Spleen (tissue), 11 donors: ENCODE measurements at regions not wholly inside any gene's neighbourhood (a gene's known extent, or its start where the extent isn't known, plus 50 kb on each side); places are given as distances from the start of the nearest gene placed in this dataset.

Experiments used
- DNase-seq: peaks from one replicate; pipeline ENCODE4 v3.0.0-alpha.2; 2020
- H3K27ac ChIP-seq, 8 donors: fragments of 200-600 bp; sonication (generic) in 7 of 8; 1 replicate in 4 of 8; 2 replicates in 4 of 8; pipeline versions ENCODE4 v1.5.0 to v1.8.0; 2016 to 2021; ENCODE audit warnings: inconsistent platforms in 4 of 8, mild to moderate bottlenecking in 4 of 8, moderate library complexity in 1 of 8
- H3K27me3 ChIP-seq, 7 donors: fragments of 200-600 bp; sonication (generic) in 6 of 7; replicated peaks in 1 of 7; 1 replicate in 4 of 7; 2 replicates in 3 of 7; pipeline versions ENCODE4 v1.5.0 to v1.8.0; 2016 to 2021; ENCODE audit warnings: inconsistent platforms in 3 of 7, mild to moderate bottlenecking in 1 of 7
- H3K36me3 ChIP-seq, 6 donors: fragments of 200-600 bp; sonication (generic) in 5 of 6; 1 replicate in 4 of 6; 2 replicates in 2 of 6; pipeline versions ENCODE4 v1.5.0 to v1.8.0; 2016 to 2021; ENCODE audit warnings: inconsistent platforms in 2 of 6
- H3K4me1 ChIP-seq, 6 donors: fragments of 200-600 bp; sonication (generic) in 5 of 6; 1 replicate in 3 of 6; 2 replicates in 3 of 6; pipeline versions ENCODE4 v1.5.0 to v1.8.0; 2016 to 2021; ENCODE audit warnings: inconsistent platforms in 3 of 6
- H3K4me3 ChIP-seq, 8 donors: fragments of 200-600 bp; sonication (generic) in 7 of 8; 1 replicate in 4 of 8; 2 replicates in 4 of 8; pipeline versions ENCODE4 v1.5.0 to v1.8.0; 2016 to 2021; ENCODE audit warnings: inconsistent platforms in 4 of 8, mild to moderate bottlenecking in 4 of 8, moderate library complexity in 2 of 8
- H3K9me3 ChIP-seq, 8 donors: fragments of 200-600 bp; sonication (generic) in 7 of 8; 1 replicate in 4 of 8; 2 replicates in 4 of 8; pipeline versions ENCODE4 v1.5.0 to v1.8.0; 2016 to 2021; ENCODE audit warnings: inconsistent platforms in 4 of 8
- CTCF ChIP-seq, 11 experiments: fragments of 200-600 bp in 7 of 11; fragments of 450-650 bp in 4 of 11; sonication (generic) in 4 of 11; IDR thresholded peaks in 8 of 11; conservative IDR thresholded peaks in 3 of 11; 1 replicate in 7 of 11; 2 replicates in 4 of 11; pipeline versions ENCODE4 v1.4.0 to v1.8.0; 2016 to 2021; ENCODE audit warnings: antibody characterized with exemption in 11 of 11, inconsistent platforms in 4 of 11, mild to moderate bottlenecking in 1 of 11
- POLR2A ChIP-seq, 3 donors: fragments of 450-650 bp; IDR thresholded peaks; one replicate each; pipeline ENCODE4 v1.5.1; 2017; ENCODE audit warnings: antibody characterized with exemption in 3 of 3, mild to moderate bottlenecking in 1 of 3
- POLR2AphosphoS5 ChIP-seq, 3 donors: sonication (generic); formaldehyde crosslinking; IDR thresholded peaks; one replicate each; pipeline ENCODE4 v1.5.1; 2017; ENCODE audit warnings: antibody characterized with exemption in 3 of 3
- WGBS, 5 donors: extraction: QIAGEN DNeasy Blood & Tissue Kit in 3 of 5; methylation state at CpG; one replicate each; pipeline versions ENCODE4 v1.1.5 to v1.1.7; 2013 to 2018; 5-methylcytosine and 5-hydroxymethylcytosine counted together
- intact Hi-C: fragments of 100-400 bp; cut with DNase I; formaldehyde crosslinking; loops from one replicate; pipeline ENCODE4 v1.15.0; 2023; ENCODE audit warnings: low total_unique reads
- donor health status: healthy with polysubstance abuse.
- donor health status: DM: no; HTN: no; CAD: no; lungs with moderate emphysema.
- donor health status: DM: no; HTN: no; CAD: no.
- donor health status: Bipolar disorder and iron deficiency.
- donor health status: healthy.
- donor health status: DM: no; HTN: no; CAD: no.
- donor health status: DM: yes; HTN: yes; CAD: no.

- H3K27me3 ChIP-seq: no peaks in the 10 kb centered on the region
- H3K27ac ChIP-seq: no peak overlapping the region
- no peaks in the 10 kb centered on the region for H3K36me3 ChIP-seq
- 72 to 83% (median 82%) methylated on average over 9 of the region's 9 CpGs for WGBS, 5 donors
- H3K4me1 ChIP-seq: peaks cover 13 to 84% (median 42%) of the 10 kb centered on the region in 6 donors
- TF ChIP-seq CTCF (IDR thresholded peaks at IDR 0.05 in 8 of 11, conservative IDR thresholded peaks at IDR 0.05 in 3 of 11) (no peak), POLR2A (IDR thresholded peaks at IDR 0.05) (no peak), POLR2AphosphoS5 (IDR thresholded peaks at IDR 0.05) (no peak)
- DNase-seq: no peak
- intact Hi-C loops: loop anchor here (10.0 kb wide), 2 partner anchors 179 to 379 kb away; no protein-coding TSS in a partner anchor
- no peak overlapping the region for H3K4me3 ChIP-seq
- no peaks in the 10 kb centered on the region for H3K9me3 ChIP-seq
Observed at GRCh38 chr14:65225299-65226159, 123.2 kb upstream of the MAX start.

DNA sequence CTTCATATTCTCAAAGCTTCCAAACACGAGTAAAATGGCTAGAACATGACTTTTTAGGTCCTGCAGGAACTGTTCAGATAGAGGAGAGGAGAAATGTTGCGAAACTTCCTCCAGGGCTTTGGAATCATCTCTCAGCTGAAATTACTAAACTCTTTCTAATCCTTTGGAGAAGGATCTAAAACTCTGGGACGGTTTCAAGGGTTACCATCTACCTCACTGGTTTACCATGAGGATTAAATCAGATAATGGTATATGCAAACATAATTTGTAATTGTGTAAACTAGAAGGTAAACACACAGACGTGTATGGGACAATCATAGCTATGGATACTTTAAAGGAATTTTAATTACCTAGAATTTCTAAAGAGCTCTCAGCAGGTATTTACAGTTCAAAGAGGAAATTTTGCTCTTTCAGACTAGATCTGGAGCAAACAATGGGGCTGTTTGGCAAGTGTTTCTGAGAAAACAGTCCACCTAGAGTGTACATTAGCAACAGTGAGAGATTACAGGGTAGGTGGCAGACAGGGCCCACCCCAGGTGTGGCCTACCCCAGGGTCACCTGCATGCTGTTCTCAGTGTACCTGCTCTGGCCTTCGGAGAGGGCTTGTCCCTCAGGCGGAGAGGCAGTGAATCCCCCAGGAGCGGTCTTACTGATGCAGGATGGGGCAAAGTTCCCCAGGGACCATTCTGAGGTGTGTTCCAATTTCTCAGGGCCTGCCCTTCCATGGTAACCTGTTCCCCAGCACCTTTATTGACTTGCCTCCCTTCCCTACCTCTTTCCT, 124.7 kb upstream of the MAX start:
- H3K27me3 ChIP-seq: no peaks in the 10 kb centered on the region
- H3K4me1 ChIP-seq: peaks cover 20 to 95% (median 53%) of the 10 kb centered on the region in 6 donors
- WGBS, 5 donors: 80 to 90% (median 87%) methylated on average over 7 of the region's 7 CpGs
- no peaks in the 10 kb centered on the region for H3K36me3 ChIP-seq
- intact Hi-C loops: loop anchor here (10.0 kb wide), 2 partner anchors 178 to 378 kb away; no protein-coding TSS in a partner anchor
- TF ChIP-seq POLR2A (IDR thresholded peaks at IDR 0.05) (no peak), POLR2AphosphoS5 (IDR thresholded peaks at IDR 0.05) (no peak), CTCF (IDR thresholded peaks at IDR 0.05 in 8 of 11, conservative IDR thresholded peaks at IDR 0.05 in 3 of 11) (no peak)
- H3K27ac ChIP-seq: no peak overlapping the region
- no peaks in the 10 kb centered on the region for H3K9me3 ChIP-seq
- no peak overlapping the region for H3K4me3 ChIP-seq
- DNase-seq: peak; percentile 43

DNA sequence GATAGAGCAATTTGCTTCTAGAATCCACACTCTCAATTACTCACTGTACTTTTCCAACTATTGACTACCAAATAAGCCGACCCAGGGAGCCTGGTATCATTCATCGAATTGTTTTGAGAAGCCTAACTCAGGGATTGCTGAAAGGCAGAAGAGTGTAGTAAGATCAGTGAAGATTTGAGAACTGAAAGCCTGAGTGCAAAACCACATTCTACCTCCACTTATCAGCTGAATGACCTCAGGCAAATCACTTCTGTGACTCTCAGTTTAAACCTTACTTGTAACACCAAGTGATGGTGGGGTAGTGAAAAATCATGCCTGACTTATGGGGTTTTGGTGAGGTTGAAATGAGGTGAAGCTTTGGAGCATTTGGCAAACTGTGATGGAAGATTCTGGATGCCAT, 126.1 kb upstream of the MAX start:
- Histone ChIP-seq H3K27ac (peak overlapping the region in 5 of 8 donors; percentile 51 to 83 (median 75)), H3K36me3 (no peaks in the 10 kb centered on the region), H3K4me1 (peaks cover 20 to 83% (median 46%) of the 10 kb centered on the region in 6 donors), H3K27me3 (no peaks in the 10 kb centered on the region), H3K4me3 (peak overlapping the region in 1 of 8 donors; percentile 19), H3K9me3 (no peaks in the 10 kb centered on the region)
- no peak for TF ChIP-seq POLR2A (IDR thresholded peaks at IDR 0.05)
- TF ChIP-seq CTCF (IDR thresholded peaks at IDR 0.05 in 8 of 11, conservative IDR thresholded peaks at IDR 0.05 in 3 of 11): no peak
- TF ChIP-seq POLR2AphosphoS5 (IDR thresholded peaks at IDR 0.05): no peak
- peak; percentile 3 for DNase-seq
- intact Hi-C loops: loop anchor here (10.0 kb wide), 2 partner anchors 176 to 376 kb away; no protein-coding TSS in a partner anchor
- 50 to 76% (median 63%) methylated on average over 2 of the region's 2 CpGs for WGBS, 5 donors
